Iris pigment epithelial cell (primary cell): ENCODE measurements at regions not wholly inside any gene's neighbourhood (a gene's known extent, or its start where the extent isn't known, plus 50 kb on each side); places are given as distances from the start of the nearest gene placed in this dataset.
"Not testable (repeated sequence)": the region's sequence is repeated elsewhere in the genome, so short reads cannot be mapped to it uniquely, and the experiment has no call there.

Source experiments
- DNase-seq: peaks from one replicate; pipeline ENCODE4 v3.0.0-alpha.2; 2011; ENCODE audit warnings: low read depth

- not testable (repeated sequence) for DNase-seq
Measured at GRCh38 chr15:70367913-70368705, 270.4 kb upstream of the TLE3 start.

GRCh38 chr15:70364023-70364422 is 266.3 kb upstream of the TLE3 start:
- DNase-seq: not testable (repeated sequence)

GRCh38 chr15:70362886-70363285 is 265.2 kb upstream of the TLE3 start:
- DNase-seq: peak; percentile 47

GRCh38 chr15:70362350-70362749 is 264.6 kb upstream of the TLE3 start:
- DNase-seq: no peak

- no peak for DNase-seq
Measured at GRCh38 chr15:70361891-70362290, 264.2 kb upstream of the TLE3 start.

- no peak for DNase-seq
Measured at GRCh38 chr15:70361106-70361505, 263.4 kb upstream of the TLE3 start.

- no peak for DNase-seq
Measured at GRCh38 chr15:70358871-70359647, 261.3 kb upstream of the TLE3 start.

GRCh38 chr15:70358011-70358819 is 260.5 kb upstream of the TLE3 start:
- DNase-seq: no peak

- DNase-seq: no peak
Measured at GRCh38 chr15:70357453-70357852, 259.7 kb upstream of the TLE3 start.

- peak; percentile 21 for DNase-seq
Measured at GRCh38 chr15:70356919-70357318, 259.2 kb upstream of the TLE3 start.

- DNase-seq: no peak
Measured at GRCh38 chr15:70356062-70356860, 258.5 kb upstream of the TLE3 start.

- DNase-seq: peak; percentile 4
Measured at GRCh38 chr15:70355275-70355795, 257.6 kb upstream of the TLE3 start.

- DNase-seq: no peak
Measured at GRCh38 chr15:70354346-70354905, 256.7 kb upstream of the TLE3 start.

- DNase-seq: no peak
Measured at GRCh38 chr15:70353606-70354345, 256.1 kb upstream of the TLE3 start.

- DNase-seq: no peak
Measured at GRCh38 chr15:70351941-70352774, 254.4 kb upstream of the TLE3 start.

- DNase-seq: no peak
Measured at GRCh38 chr15:70351391-70351790, 253.7 kb upstream of the TLE3 start.

- DNase-seq: no peak
Measured at GRCh38 chr15:70348581-70349344, 251.0 kb upstream of the TLE3 start.

- no peak for DNase-seq
Measured at GRCh38 chr15:70348226-70348543, 250.5 kb upstream of the TLE3 start.
